ENCODE measurements at regions not wholly inside any gene's neighbourhood (a gene's known extent, or its start where the extent isn't known, plus 50 kb on each side); places are given as distances from the start of the nearest gene placed in this dataset.

GRCh38 chr2:64750817-64751285 lies 97.1 kb upstream of the SERTAD2 start (continued):
- no peak for TF ChIP-seq ZNF580 (CRISPR knock-in tag; IDR thresholded peaks at IDR 0.05; ENCODE audit: borderline replicate concordance, low read depth)
- no peak for TF ChIP-seq ZNF496 (CRISPR knock-in tag; IDR thresholded peaks at IDR 0.05; ENCODE audit: insufficient replicate concordance)
- no peak; the same call in 1 of the 2 replicates for TF ChIP-seq E2F1 (CRISPR knock-in tag; IDR thresholded peaks at IDR 0.05)
- TF ChIP-seq RELA (CRISPR knock-in tag; IDR thresholded peaks at IDR 0.05) = no peak
- no peak for TF ChIP-seq AFF4 (CRISPR knock-in tag; IDR thresholded peaks at IDR 0.05)
- TF ChIP-seq ZNF639 (CRISPR knock-in tag; conservative IDR thresholded peaks at IDR 0.05) = no peak; the same call in 1 of the 2 replicates
- no peak for TF ChIP-seq ZNF292 (CRISPR knock-in tag; IDR thresholded peaks at IDR 0.05; ENCODE audit: borderline replicate concordance, low read depth)
- TF ChIP-seq SMARCE1 (IDR thresholded peaks at IDR 0.05; ENCODE audit: borderline replicate concordance) = no peak
- TF ChIP-seq ZNF30 (CRISPR knock-in tag; IDR thresholded peaks at IDR 0.05) = no peak
- 0 out of 2 replicates have a peak, but pooled peaks have one; percentile 46 for TF ChIP-seq ZNF552 (CRISPR knock-in tag; IDR thresholded peaks at IDR 0.05; ENCODE audit: borderline replicate concordance)
- TF ChIP-seq MBNL3 (CRISPR knock-in tag; conservative IDR thresholded peaks at IDR 0.05) = no peak
- TF ChIP-seq TEF (CRISPR knock-in tag; IDR thresholded peaks at IDR 0.05) = no peak
- TF ChIP-seq NFE2 (CRISPR knock-in tag; IDR thresholded peaks at IDR 0.05) = no peak
- TF ChIP-seq NR3C1 (CRISPR knock-in tag; IDR thresholded peaks at IDR 0.05) = no peak
- no peak for TF ChIP-seq IKZF1 (IDR thresholded peaks at IDR 0.05)
- no peak for TF ChIP-seq MBD4 (IDR thresholded peaks at IDR 0.05; ENCODE audit: borderline replicate concordance, low read length)
- peak; percentile 57; the same call in 1 of the 2 replicates for TF ChIP-seq FOXO1 (CRISPR knock-in tag; IDR thresholded peaks at IDR 0.05)
- no peak for TF ChIP-seq PRPF4 (IDR thresholded peaks at IDR 0.05; ENCODE audit: low read depth, low read length, poor library complexity, severe bottlenecking)
- TF ChIP-seq ZNF7 (CRISPR knock-in tag; IDR thresholded peaks at IDR 0.05) = no peak
- TF ChIP-seq FOXK2 (IDR thresholded peaks at IDR 0.05) = no peak
- 0 out of 2 replicates have a peak, but pooled peaks have one; percentile 43 for TF ChIP-seq ETV6 (CRISPR knock-in tag; conservative IDR thresholded peaks at IDR 0.05)
- no peak for TF ChIP-seq ZNF235 (CRISPR knock-in tag; IDR thresholded peaks at IDR 0.05; ENCODE audit: borderline replicate concordance)
- TF ChIP-seq ZNF777 (CRISPR knock-in tag; IDR thresholded peaks at IDR 0.05) = no peak
- TF ChIP-seq PREB (CRISPR knock-in tag; IDR thresholded peaks at IDR 0.05) = no peak

Measured in HepG2 (cell line).